Cardiac fibroblast (primary cell): ENCODE measurements at regions not wholly inside any gene's neighbourhood (a gene's known extent, or its start where the extent isn't known, plus 50 kb on each side); places are given as distances from the start of the nearest gene placed in this dataset.
"Not testable (repeated sequence)": the region's sequence is repeated elsewhere in the genome, so short reads cannot be mapped to it uniquely, and the experiment has no call there.

Source experiments
- DNase-seq, 2 donors: peaks; one replicate each; pipeline versions ENCODE4 v3.0.0 to v3.0.0-alpha.2; 2010; ENCODE audit warnings: low read depth in 2 of 2
- H3K4me3 ChIP-seq, 2 donors: replicated peaks in 1 of 2; 1 replicate in 1 of 2; 2 replicates in 1 of 2; pipeline ENCODE4 v1.5.1; 2011; ENCODE audit warnings: low read depth in 2 of 2, low read length in 2 of 2, mild to moderate bottlenecking in 2 of 2, moderate library complexity in 1 of 2
- CTCF ChIP-seq: IDR thresholded peaks from one replicate; pipeline ENCODE4 v1.5.1; 2011; ENCODE audit warnings: low read depth, mild to moderate bottlenecking, low read length, inconsistent platforms

- no peak for DNase-seq
- H3K4me3 ChIP-seq: no peak overlapping the region
- TF ChIP-seq CTCF: no peak
These were observed 89.3 kb upstream of the CDYL2 start for GRCh38 chr16:80893686-80894085.

GRCh38 chr16:80892395-80892794 lies 88.0 kb upstream of the CDYL2 start:
- DNase-seq, H3K4me3 ChIP-seq: not testable (repeated sequence)

DNA sequence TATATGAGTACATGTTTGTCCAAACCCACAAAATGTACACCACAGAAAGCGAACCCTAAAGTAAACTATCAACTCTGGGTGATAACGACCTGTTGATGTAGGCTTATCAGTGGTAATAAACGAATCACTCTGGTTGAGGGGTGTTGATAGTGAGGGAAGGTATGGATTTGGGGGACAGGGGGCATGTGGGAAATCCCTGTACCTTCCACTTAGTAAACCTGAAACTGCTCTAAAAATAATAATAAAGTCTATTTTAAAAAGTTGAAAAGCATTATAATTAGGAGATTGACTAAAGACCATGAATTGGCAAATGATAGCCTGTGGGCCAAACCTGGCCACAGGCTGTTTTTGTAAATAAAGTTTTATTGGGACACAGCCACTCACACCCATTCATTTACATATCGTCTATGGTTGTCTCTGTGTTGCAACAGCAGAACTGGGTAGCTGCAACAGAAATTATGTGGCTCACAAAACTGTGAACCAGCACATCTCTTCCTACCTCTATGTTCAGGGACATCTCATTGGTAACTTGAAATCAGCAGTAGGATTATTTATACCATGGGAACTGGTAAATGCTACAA lies 85.5 kb upstream of the CDYL2 start:
- H3K4me3 ChIP-seq: no peak overlapping the region
- DNase-seq: no peak
- no peak for TF ChIP-seq CTCF

GRCh38 chr16:80887062-80887461 lies 82.7 kb upstream of the CDYL2 start:
- TF ChIP-seq CTCF: no peak
- DNase-seq: no peak
- no peak overlapping the region for H3K4me3 ChIP-seq

GRCh38 chr16:80883816-80884215 lies 79.4 kb upstream of the CDYL2 start:
- no peak for TF ChIP-seq CTCF
- no peak for DNase-seq
- H3K4me3 ChIP-seq: no peak overlapping the region

DNA sequence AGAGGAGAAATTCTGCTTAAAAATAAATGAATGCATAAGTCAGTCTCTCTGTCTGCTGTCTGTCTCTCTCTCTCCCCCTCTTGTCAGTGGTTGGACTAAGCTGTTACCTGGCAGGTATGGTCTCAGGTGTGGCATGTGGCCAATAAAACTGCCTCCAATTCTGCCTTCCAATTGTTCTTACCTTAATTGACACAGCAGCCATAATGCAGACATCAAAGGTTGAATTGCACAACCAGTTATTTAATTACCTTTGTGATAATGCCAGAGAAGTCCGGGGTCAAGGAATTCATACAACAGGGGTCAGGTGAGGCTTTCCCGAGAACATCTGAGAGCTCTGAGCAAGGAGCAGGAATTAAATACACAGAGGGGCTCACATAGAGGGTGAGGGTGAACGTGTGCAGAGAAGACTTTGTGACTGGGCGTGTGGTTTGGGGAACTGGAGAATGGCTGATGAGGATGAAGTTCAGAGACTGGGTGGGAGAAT lies 78.8 kb upstream of the CDYL2 start:
- no peak for TF ChIP-seq CTCF
- no peak for DNase-seq
- no peak overlapping the region for H3K4me3 ChIP-seq

DNA sequence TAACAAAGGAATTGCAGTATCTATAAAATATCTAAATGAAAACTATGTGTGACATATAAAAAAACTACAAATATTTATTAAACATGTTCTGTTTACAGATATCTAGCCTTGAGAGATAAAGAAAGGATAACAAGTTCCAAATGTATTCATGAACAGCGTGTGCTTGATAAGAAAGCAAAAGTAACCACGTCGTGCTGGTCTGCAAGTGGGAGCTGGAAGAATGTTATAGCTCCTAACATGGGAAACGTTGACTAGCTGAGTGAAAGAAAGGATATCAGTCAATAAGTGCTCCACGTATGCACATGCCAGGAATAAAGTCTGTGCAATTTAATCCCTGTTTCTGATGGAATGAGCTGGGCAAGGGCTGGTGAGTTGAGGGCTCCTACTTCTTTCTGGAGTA lies 71.2 kb upstream of the CDYL2 start:
- peak in 1 of 2 donors; percentile 2 for DNase-seq
- TF ChIP-seq CTCF: no peak
- no peak overlapping the region for H3K4me3 ChIP-seq
